ENCODE measurements at regions not wholly inside any gene's neighbourhood (a gene's known extent, or its start where the extent isn't known, plus 50 kb on each side); places are given as distances from the start of the nearest gene placed in this dataset.

DNA sequence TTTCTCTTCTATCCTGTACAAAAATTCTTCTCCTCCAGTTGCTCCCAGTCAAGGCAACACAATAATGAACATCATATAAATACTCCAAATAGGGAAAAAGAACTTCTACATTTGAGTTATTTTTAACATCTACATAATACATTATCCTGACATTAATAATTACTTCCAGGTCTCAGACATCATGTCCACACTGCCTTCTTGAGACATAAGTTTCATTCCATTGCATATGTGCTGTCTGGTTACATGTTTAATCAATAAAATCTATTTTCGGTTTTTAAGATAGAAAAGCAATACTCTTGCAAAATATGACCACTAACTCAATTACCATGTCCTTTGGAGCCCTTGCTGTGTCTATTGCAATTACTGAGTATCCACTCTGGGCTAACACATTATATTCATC is 881.9 kb downstream of the GALC start:
- TF ChIP-seq EZH2 (IDR thresholded peaks at IDR 0.05; ENCODE audit: low read depth): no peak
- TF ChIP-seq, protein P1, sequence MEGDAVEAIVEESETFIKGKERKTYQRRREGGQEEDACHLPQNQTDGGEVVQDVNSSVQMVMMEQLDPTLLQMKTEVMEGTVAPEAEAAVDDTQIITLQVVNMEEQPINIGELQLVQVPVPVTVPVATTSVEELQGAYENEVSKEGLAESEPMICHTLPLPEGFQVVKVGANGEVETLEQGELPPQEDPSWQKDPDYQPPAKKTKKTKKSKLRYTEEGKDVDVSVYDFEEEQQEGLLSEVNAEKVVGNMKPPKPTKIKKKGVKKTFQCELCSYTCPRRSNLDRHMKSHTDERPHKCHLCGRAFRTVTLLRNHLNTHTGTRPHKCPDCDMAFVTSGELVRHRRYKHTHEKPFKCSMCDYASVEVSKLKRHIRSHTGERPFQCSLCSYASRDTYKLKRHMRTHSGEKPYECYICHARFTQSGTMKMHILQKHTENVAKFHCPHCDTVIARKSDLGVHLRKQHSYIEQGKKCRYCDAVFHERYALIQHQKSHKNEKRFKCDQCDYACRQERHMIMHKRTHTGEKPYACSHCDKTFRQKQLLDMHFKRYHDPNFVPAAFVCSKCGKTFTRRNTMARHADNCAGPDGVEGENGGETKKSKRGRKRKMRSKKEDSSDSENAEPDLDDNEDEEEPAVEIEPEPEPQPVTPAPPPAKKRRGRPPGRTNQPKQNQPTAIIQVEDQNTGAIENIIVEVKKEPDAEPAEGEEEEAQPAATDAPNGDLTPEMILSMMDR (conservative IDR thresholded peaks at IDR 0.05): no peak

Measured in PC-9 (cell line).